ENCODE measurements at regions not wholly inside any gene's neighbourhood (a gene's known extent, or its start where the extent isn't known, plus 50 kb on each side); places are given as distances from the start of the nearest gene placed in this dataset.

- TF ChIP-seq, protein P1, sequence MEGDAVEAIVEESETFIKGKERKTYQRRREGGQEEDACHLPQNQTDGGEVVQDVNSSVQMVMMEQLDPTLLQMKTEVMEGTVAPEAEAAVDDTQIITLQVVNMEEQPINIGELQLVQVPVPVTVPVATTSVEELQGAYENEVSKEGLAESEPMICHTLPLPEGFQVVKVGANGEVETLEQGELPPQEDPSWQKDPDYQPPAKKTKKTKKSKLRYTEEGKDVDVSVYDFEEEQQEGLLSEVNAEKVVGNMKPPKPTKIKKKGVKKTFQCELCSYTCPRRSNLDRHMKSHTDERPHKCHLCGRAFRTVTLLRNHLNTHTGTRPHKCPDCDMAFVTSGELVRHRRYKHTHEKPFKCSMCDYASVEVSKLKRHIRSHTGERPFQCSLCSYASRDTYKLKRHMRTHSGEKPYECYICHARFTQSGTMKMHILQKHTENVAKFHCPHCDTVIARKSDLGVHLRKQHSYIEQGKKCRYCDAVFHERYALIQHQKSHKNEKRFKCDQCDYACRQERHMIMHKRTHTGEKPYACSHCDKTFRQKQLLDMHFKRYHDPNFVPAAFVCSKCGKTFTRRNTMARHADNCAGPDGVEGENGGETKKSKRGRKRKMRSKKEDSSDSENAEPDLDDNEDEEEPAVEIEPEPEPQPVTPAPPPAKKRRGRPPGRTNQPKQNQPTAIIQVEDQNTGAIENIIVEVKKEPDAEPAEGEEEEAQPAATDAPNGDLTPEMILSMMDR (IDR thresholded peaks at IDR 0.05; ENCODE audit: low read depth, low read length) = no peak
- DNase-seq (ENCODE audit: low read depth in 1 of 2, low spot score in 1 of 2) = no peak
- Histone ChIP-seq H3K4me1 (ENCODE audit: low read depth) (no peaks in the 10 kb centered on the region), H3K27ac (no peak overlapping the region), H3K9me3 (ENCODE audit: low read depth) (no peaks in the 10 kb centered on the region), H3K4me3 (no peak overlapping the region), H3K27me3 (no peaks in the 10 kb centered on the region), H3K36me3 (no peaks in the 10 kb centered on the region)
These were observed 452.1 kb upstream of the MPDZ start for GRCh38 chr9:13731637-13732036.

- no peaks in the 10 kb centered on the region for H3K36me3 ChIP-seq
- H3K4me1 ChIP-seq (ENCODE audit: low read depth) = no peaks in the 10 kb centered on the region
- no peaks in the 10 kb centered on the region for H3K9me3 ChIP-seq (ENCODE audit: low read depth)
- H3K27ac ChIP-seq = no peak overlapping the region
- no peaks in the 10 kb centered on the region for H3K27me3 ChIP-seq
- no peak overlapping the region for H3K4me3 ChIP-seq
- TF ChIP-seq, protein P1 (IDR thresholded peaks at IDR 0.05; ENCODE audit: low read depth, low read length) = no peak
- no peak for DNase-seq (ENCODE audit: low read depth in 1 of 2, low spot score in 1 of 2)
These were observed 450.5 kb upstream of the MPDZ start for GRCh38 chr9:13729955-13730354.

DNA sequence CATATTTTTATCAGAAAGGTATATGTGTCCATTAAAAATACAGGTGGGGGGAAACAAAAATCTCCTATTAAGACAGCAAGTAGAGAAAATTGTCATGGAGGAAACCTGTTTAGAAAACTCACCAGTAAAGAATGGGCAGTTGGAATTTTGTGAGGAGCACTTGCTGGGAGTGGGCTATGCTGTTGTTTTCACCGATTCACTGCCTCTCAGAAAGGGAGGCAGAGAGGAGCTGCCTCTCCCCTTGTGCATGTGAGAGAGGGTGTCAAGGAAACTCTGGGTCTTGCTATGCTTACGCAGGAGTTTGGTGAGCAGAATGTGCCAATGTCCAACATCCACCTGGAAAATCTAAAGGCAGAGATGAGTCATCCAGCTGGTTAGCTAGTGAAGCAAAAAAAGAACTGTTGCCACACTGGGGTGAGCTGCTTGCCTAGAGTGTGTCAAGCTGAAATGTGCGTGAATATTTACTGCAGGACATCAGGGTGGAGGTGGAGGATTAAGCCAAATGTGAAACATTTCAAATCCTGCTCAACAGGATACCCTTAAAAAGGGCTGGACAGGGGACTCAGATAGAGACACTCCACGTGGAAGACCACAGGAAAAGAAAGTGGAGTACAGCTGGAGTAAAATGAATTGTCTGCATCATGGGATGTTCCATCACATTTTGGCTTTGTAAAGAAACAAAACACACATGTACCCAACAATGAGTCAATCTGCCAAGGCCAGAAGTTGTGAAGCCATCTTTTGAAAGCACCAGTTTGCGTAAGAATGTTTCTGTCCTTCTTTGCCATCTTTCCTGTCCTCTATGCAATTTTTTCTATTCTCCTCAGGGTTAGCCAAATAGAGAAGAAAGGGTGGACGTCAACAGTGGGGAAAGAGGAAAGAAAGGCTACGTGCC, 449.7 kb upstream of the MPDZ start:
- H3K27me3 ChIP-seq = no peaks in the 10 kb centered on the region
- H3K4me1 ChIP-seq (ENCODE audit: low read depth) = no peaks in the 10 kb centered on the region
- no peaks in the 10 kb centered on the region for H3K36me3 ChIP-seq
- no peak overlapping the region for H3K4me3 ChIP-seq
- DNase-seq (ENCODE audit: low read depth in 1 of 2, low spot score in 1 of 2) = peak in 1 of 2 donors; percentile 62
- no peak overlapping the region for H3K27ac ChIP-seq
- TF ChIP-seq, protein P1 (IDR thresholded peaks at IDR 0.05; ENCODE audit: low read depth, low read length) = no peak
- no peaks in the 10 kb centered on the region for H3K9me3 ChIP-seq (ENCODE audit: low read depth)

DNA sequence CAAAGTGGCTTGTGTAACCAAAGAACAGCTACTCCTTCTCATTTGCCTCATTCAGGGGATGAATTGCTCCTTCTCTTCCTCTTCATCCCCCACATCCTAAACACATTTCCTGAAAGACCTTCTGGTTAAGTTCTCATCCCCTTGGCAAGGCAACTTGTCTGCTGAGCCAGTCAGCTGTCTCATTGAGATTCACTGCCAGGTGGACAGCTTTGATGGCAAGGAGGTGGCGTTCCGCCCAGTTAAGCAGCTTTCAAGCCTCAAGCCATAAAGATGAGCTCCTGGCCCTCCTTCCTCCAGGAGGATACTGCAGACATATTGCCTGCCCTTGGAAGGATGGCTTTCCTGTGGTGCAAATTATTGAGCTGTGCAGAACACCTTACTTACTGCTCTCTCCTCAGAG, 448.6 kb upstream of the MPDZ start:
- no peak for DNase-seq (ENCODE audit: low read depth in 1 of 2, low spot score in 1 of 2)
- Histone ChIP-seq H3K4me1 (ENCODE audit: low read depth) (no peaks in the 10 kb centered on the region), H3K27ac (no peak overlapping the region), H3K36me3 (no peaks in the 10 kb centered on the region), H3K4me3 (no peak overlapping the region), H3K9me3 (ENCODE audit: low read depth) (no peaks in the 10 kb centered on the region), H3K27me3 (no peaks in the 10 kb centered on the region)
- TF ChIP-seq, protein P1 (IDR thresholded peaks at IDR 0.05; ENCODE audit: low read depth, low read length) = no peak

DNA sequence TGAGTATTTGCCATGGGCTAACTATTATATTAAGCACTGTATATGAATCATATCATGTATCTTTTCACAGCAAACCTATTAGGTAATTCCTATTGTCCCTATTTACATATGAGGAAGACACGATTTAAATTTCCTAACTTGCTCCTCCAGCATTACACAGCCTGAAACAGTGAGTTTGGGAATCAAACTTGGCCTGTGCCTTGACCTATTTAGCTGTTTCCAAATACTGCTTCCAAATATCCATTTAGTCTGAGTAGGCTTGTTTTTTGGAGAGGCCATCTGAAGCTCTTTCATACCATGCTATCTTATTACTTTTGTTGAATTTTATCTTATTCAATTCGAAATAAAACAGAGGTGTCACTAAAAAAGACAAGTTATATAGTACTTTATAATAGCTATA, 447.3 kb upstream of the MPDZ start:
- TF ChIP-seq, protein P1 (IDR thresholded peaks at IDR 0.05; ENCODE audit: low read depth, low read length) = no peak
- DNase-seq (ENCODE audit: low read depth in 1 of 2, low spot score in 1 of 2) = no peak
- H3K27ac ChIP-seq = no peak overlapping the region
- H3K27me3 ChIP-seq = no peaks in the 10 kb centered on the region
- H3K4me3 ChIP-seq = no peak overlapping the region
- no peaks in the 10 kb centered on the region for H3K9me3 ChIP-seq (ENCODE audit: low read depth)
- H3K36me3 ChIP-seq = no peaks in the 10 kb centered on the region
- no peaks in the 10 kb centered on the region for H3K4me1 ChIP-seq (ENCODE audit: low read depth)
